H9 (cell line): ENCODE measurements at regions not wholly inside any gene's neighbourhood (a gene's known extent, or its start where the extent isn't known, plus 50 kb on each side); places are given as distances from the start of the nearest gene placed in this dataset.

Experiments used
- DNase-seq: peaks from one replicate; pipeline ENCODE4 v3.0.0-alpha.2; 2017
- H2AFZ ChIP-seq: one replicate; pipeline ENCODE4 v1.6.1; 2013; ENCODE audit warnings: mild to moderate bottlenecking, low read length, control low read depth, moderate library complexity
- H2AK5ac ChIP-seq: 2 replicates; pipeline ENCODE4 v1.6.1; 2013; ENCODE audit warnings: low read length, control low read depth, mixed read lengths; ENCODE audit not compliant: insufficient read length
- H2BK120ac ChIP-seq: one replicate; pipeline ENCODE4 v1.6.1; 2013; ENCODE audit warnings: low read depth, mild to moderate bottlenecking, low read length, control low read depth, inconsistent platforms; ENCODE audit not compliant: poor library complexity, severe bottlenecking
- H2BK12ac ChIP-seq: 2 replicates; pipeline ENCODE4 v1.6.1; 2013; ENCODE audit warnings: low read length, control low read depth, mixed read lengths, low read depth; ENCODE audit not compliant: insufficient read length
- H2BK15ac ChIP-seq: 2 replicates; pipeline ENCODE4 v1.6.1; 2013; ENCODE audit warnings: low read depth, low read length, control low read depth
- H2BK20ac ChIP-seq: one replicate; pipeline ENCODE4 v1.6.1; 2013; ENCODE audit warnings: low read depth, mild to moderate bottlenecking, low read length, control low read depth, inconsistent platforms; ENCODE audit not compliant: poor library complexity, severe bottlenecking
- H2BK5ac ChIP-seq: 2 replicates; pipeline ENCODE4 v1.6.1; 2013; ENCODE audit warnings: low read length, control low read depth, mixed read lengths; ENCODE audit not compliant: insufficient read length
- H3K14ac ChIP-seq: 2 replicates; pipeline ENCODE4 v1.6.1; 2013; ENCODE audit warnings: low read length, control low read depth; ENCODE audit not compliant: insufficient read depth
- H3K18ac ChIP-seq: 2 replicates; pipeline ENCODE4 v1.6.1; 2013; ENCODE audit warnings: low read depth, mild to moderate bottlenecking, mixed read lengths, low read length, control low read depth; ENCODE audit not compliant: insufficient read length
- H3K23ac ChIP-seq: 2 replicates; pipeline ENCODE4 v1.6.1; 2013; ENCODE audit warnings: low read length, control low read depth, mixed read lengths, low read depth; ENCODE audit not compliant: insufficient read length
- H3K23me2 ChIP-seq: 2 replicates; pipeline ENCODE4 v1.6.1; 2013; ENCODE audit warnings: low read depth, mild to moderate bottlenecking, mixed read lengths, low read length, control low read depth; ENCODE audit not compliant: insufficient read length, poor library complexity, severe bottlenecking
- H3K27ac ChIP-seq: 2 replicates; pipeline ENCODE4 v1.5.1; 2013; ENCODE audit warnings: low read length, control low read depth, mixed read lengths, low read depth; ENCODE audit not compliant: insufficient read length
- H3K27me3 ChIP-seq: 2 replicates; pipeline ENCODE4 v1.6.1; 2013; ENCODE audit warnings: low read length, control low read depth, inconsistent platforms; ENCODE audit not compliant: insufficient read depth
- H3K4ac ChIP-seq: 2 replicates; pipeline ENCODE4 v1.6.1; 2013; ENCODE audit warnings: low read depth, mild to moderate bottlenecking, control low read depth, inconsistent platforms, low read length, moderate library complexity
- H3K4me1 ChIP-seq: 2 replicates; pipeline ENCODE4 v1.6.1; 2013; ENCODE audit warnings: low read length, control low read depth, inconsistent platforms; ENCODE audit not compliant: insufficient read depth
- H3K4me2 ChIP-seq: 2 replicates; pipeline ENCODE4 v1.6.1; 2013; ENCODE audit warnings: low read length, control low read depth, mixed read lengths; ENCODE audit not compliant: insufficient read length, insufficient read depth
- H3K56ac ChIP-seq: 2 replicates; pipeline ENCODE4 v1.6.1; 2013; ENCODE audit warnings: low read depth, mild to moderate bottlenecking, mixed read lengths, low read length, control low read depth; ENCODE audit not compliant: insufficient read length
- H3K79me1 ChIP-seq: 2 replicates; pipeline ENCODE4 v1.6.1; 2013; ENCODE audit warnings: low read depth, mild to moderate bottlenecking, moderate library complexity, low read length, control low read depth, inconsistent platforms; ENCODE audit not compliant: insufficient read depth, poor library complexity, severe bottlenecking
- H3K79me2 ChIP-seq: 2 replicates; pipeline ENCODE4 v1.6.1; 2013; ENCODE audit warnings: low read length, control low read depth, inconsistent platforms; ENCODE audit not compliant: insufficient read depth
- H3K9ac ChIP-seq: 2 replicates; pipeline ENCODE4 v1.6.1; 2013; ENCODE audit warnings: low read length, control low read depth, mixed read lengths; ENCODE audit not compliant: insufficient read length; ENCODE audit errors: extremely low read depth
- H3K9me3 ChIP-seq: one replicate; pipeline ENCODE4 v1.6.1; 2013; ENCODE audit warnings: low read depth, low read length, inconsistent platforms; ENCODE audit not compliant: control insufficient read depth
- H3T11ph ChIP-seq: one replicate; pipeline ENCODE4 v1.6.1; 2013; ENCODE audit warnings: mild to moderate bottlenecking, low read length, control low read depth, inconsistent platforms
- H4K20me1 ChIP-seq: one replicate; pipeline ENCODE4 v1.6.1; 2013; ENCODE audit not compliant: control insufficient read depth, insufficient read length, insufficient read depth
- H4K5ac ChIP-seq: 2 replicates; pipeline ENCODE4 v1.6.1; 2013; ENCODE audit warnings: low read depth, mild to moderate bottlenecking, mixed read lengths, low read length, control low read depth; ENCODE audit not compliant: insufficient read length
- H4K8ac ChIP-seq: replicated peaks from 2 replicates; pipeline ENCODE4 v1.6.1; 2013; ENCODE audit warnings: low read length, control low read depth, mixed read lengths, low read depth; ENCODE audit not compliant: insufficient read length
- H4K91ac ChIP-seq: 2 replicates; pipeline ENCODE4 v1.6.1; 2013; ENCODE audit warnings: low read depth, mild to moderate bottlenecking, moderate library complexity, mixed read lengths, low read length, control low read depth; ENCODE audit not compliant: insufficient read length
- H3K27ac Mint-ChIP-seq, 3 experiments: 2 replicates in 2 of 3; 3 replicates in 1 of 3; pipeline ENCODE4 v1.8.0; 2020 to 2021; ENCODE audit warnings: mixed read lengths in 3 of 3, mild to moderate bottlenecking in 1 of 3, moderate library complexity in 1 of 3
- H3K27me3 Mint-ChIP-seq: 2 replicates; pipeline ENCODE4 v1.8.0; 2021; ENCODE audit warnings: low read depth, mild to moderate bottlenecking, moderate library complexity, mixed read lengths
- H3K36me3 Mint-ChIP-seq, 3 experiments: 2 replicates in 2 of 3; 3 replicates in 1 of 3; pipeline ENCODE4 v1.8.0; 2020 to 2021; ENCODE audit warnings: low read depth in 3 of 3, mixed read lengths in 3 of 3; ENCODE audit not compliant: insufficient read depth in 1 of 3
- H3K4me1 Mint-ChIP-seq, 2 experiments: 2 replicates each; pipeline ENCODE4 v1.8.0; 2020; ENCODE audit warnings: mixed read lengths in 2 of 2
- H3K4me3 Mint-ChIP-seq, 2 experiments: 2 replicates in 1 of 2; 3 replicates in 1 of 2; pipeline ENCODE4 v1.8.0; 2020 to 2021; ENCODE audit warnings: mild to moderate bottlenecking in 2 of 2, mixed read lengths in 2 of 2, moderate library complexity in 1 of 2
- H3K9me3 Mint-ChIP-seq, 2 experiments: 2 replicates in 1 of 2; 3 replicates in 1 of 2; pipeline ENCODE4 v1.8.0; 2020; ENCODE audit warnings: mild to moderate bottlenecking in 2 of 2, mixed read lengths in 2 of 2, moderate library complexity in 1 of 2
- CTCF ChIP-seq: fragments of 200-600 bp; sonication (generic); conservative IDR thresholded peaks from 3 replicates; pipeline ENCODE4 v1.8.0; 2021; ENCODE audit warnings: antibody characterized with exemption, mild to moderate bottlenecking
- WGBS: extraction: QIAGEN DNeasy Blood & Tissue Kit; methylation state at CpG from one replicate; pipeline ENCODE4 v1.1.7; 2013; ENCODE audit warnings: missing lambda C conversion rate, low lambda C conversion rate, mixed read lengths; ENCODE audit not compliant: insufficient read length; ENCODE audit errors: extremely low coverage; 5-methylcytosine and 5-hydroxymethylcytosine counted together

- Histone ChIP-seq H3K79me1 (no peaks in the 10 kb centered on the region), H3K79me2 (no peaks in the 10 kb centered on the region), H4K5ac (no peak overlapping the region), H3K4me2 (no peak overlapping the region), H2BK12ac (no peak overlapping the region), H3K27me3 (no peaks in the 10 kb centered on the region), H2BK5ac (no peak overlapping the region), H3K23me2 (no peaks in the 10 kb centered on the region), H2BK20ac (no peak overlapping the region), H3K9me3 (no peaks in the 10 kb centered on the region), H3K9ac (no peak overlapping the region), H3K23ac (no peak overlapping the region), H4K20me1 (no peaks in the 10 kb centered on the region), H2AK5ac (no peak overlapping the region), H3K18ac (no peak overlapping the region), H2BK15ac (no peak overlapping the region), H3K27ac (no peak overlapping the region), H3K4me1 (peaks cover 2% of the 10 kb centered on the region; the same call in 1 of the 2 replicates), H4K8ac (no peak overlapping the region), H3T11ph (no peak overlapping the region), H3K56ac (no peak overlapping the region), H4K91ac (no peak overlapping the region), H2AFZ (no peak overlapping the region), H3K4ac (no peak overlapping the region), H3K14ac (no peak overlapping the region), H2BK120ac (no peak overlapping the region)
- no peak for DNase-seq
- no peak for TF ChIP-seq CTCF
- no peaks in the 10 kb centered on the region for H3K27me3 Mint-ChIP-seq
- no peaks in the 10 kb centered on the region for H3K9me3 Mint-ChIP-seq
- no peak overlapping the region; a peak in 1 of 7 replicates for H3K27ac Mint-ChIP-seq
- no CpG with 5 or more reads among the region's 8 CpGs for WGBS
- no peak overlapping the region for H3K4me3 Mint-ChIP-seq
- peaks cover 3 to 12% of the 10 kb centered on the region in 2 experiments; a peak in 3 of 4 replicates for H3K4me1 Mint-ChIP-seq
- no peaks in the 10 kb centered on the region; a peak in 1 of 7 replicates for H3K36me3 Mint-ChIP-seq
Observed at GRCh38 chr4:179817317-179817716, 2375.1 kb upstream of the AGA start.
